WTC11 (cell line): ENCODE measurements at regions not wholly inside any gene's neighbourhood (a gene's known extent, or its start where the extent isn't known, plus 50 kb on each side); places are given as distances from the start of the nearest gene placed in this dataset.

ENCODE experiments used
- ESRRA ChIP-seq: sonication (generic); formaldehyde crosslinking; IDR thresholded peaks from 2 replicates; pipeline ENCODE4 v1.8.1; 2022; ENCODE audit warnings: mild to moderate bottlenecking, missing genetic modification reagents, borderline replicate concordance
- TF ChIP-seq, protein P1 (sequence below): fragments of 200-600 bp; IDR thresholded peaks from 2 replicates; pipeline ENCODE4 v1.8.0; 2022; ENCODE audit warnings: antibody characterized with exemption

DNA sequence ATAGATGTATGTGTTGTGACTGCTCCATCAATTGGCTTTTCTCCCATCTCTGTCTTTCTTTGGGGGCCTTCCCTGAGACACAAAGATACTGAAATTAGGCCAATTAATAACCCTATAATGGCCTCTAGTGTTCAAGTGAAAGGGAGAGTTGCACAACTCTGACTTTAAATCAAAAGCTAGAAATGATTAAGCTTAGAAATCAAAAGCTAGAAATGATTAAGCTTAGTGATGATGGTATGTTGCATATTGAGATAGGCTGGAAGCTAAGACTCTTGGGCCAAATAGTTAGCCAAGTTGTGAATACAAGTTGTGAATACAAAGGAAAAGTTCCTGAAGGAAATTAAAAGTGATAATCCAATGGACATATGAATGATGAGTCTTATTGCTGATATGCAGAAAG, 452.9 kb upstream of the AGA start:
- TF ChIP-seq, protein P1, sequence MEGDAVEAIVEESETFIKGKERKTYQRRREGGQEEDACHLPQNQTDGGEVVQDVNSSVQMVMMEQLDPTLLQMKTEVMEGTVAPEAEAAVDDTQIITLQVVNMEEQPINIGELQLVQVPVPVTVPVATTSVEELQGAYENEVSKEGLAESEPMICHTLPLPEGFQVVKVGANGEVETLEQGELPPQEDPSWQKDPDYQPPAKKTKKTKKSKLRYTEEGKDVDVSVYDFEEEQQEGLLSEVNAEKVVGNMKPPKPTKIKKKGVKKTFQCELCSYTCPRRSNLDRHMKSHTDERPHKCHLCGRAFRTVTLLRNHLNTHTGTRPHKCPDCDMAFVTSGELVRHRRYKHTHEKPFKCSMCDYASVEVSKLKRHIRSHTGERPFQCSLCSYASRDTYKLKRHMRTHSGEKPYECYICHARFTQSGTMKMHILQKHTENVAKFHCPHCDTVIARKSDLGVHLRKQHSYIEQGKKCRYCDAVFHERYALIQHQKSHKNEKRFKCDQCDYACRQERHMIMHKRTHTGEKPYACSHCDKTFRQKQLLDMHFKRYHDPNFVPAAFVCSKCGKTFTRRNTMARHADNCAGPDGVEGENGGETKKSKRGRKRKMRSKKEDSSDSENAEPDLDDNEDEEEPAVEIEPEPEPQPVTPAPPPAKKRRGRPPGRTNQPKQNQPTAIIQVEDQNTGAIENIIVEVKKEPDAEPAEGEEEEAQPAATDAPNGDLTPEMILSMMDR, result no peak
- no peak for TF ChIP-seq ESRRA (CRISPR knock-in tag)
